DND-41 (cell line): ENCODE measurements at regions not wholly inside any gene's neighbourhood (a gene's known extent, or its start where the extent isn't known, plus 50 kb on each side); places are given as distances from the start of the nearest gene placed in this dataset.

Experiments
- ATAC-seq: fragments of 200-7000 bp; cut with Tn5 transposase; 3 replicates; pipeline ENCODE4 v1.9.1; 2021; ENCODE audit warnings: low read depth; ENCODE audit not compliant: insufficient read depth
- DNase-seq: peaks from one replicate; pipeline ENCODE4 v3.0.0-alpha.2; 2020
- H2AFZ ChIP-seq: 2 replicates; pipeline ENCODE4 v1.6.0; 2012; ENCODE audit warnings: low read depth, low read length
- H3K27ac ChIP-seq: 2 replicates; pipeline ENCODE4 v1.5.1; 2012; ENCODE audit warnings: low read length, inconsistent platforms
- H3K27me3 ChIP-seq: fragments of 200-600 bp; sonication (generic); 2 replicates; pipeline ENCODE4 v1.6.0; 2012; ENCODE audit warnings: low read length, mild to moderate bottlenecking, inconsistent platforms; ENCODE audit not compliant: insufficient read depth, poor library complexity
- H3K36me3 ChIP-seq: 2 replicates; pipeline ENCODE4 v1.5.1; 2012; ENCODE audit warnings: low read length, inconsistent platforms; ENCODE audit not compliant: insufficient read depth
- H3K4me1 ChIP-seq: 2 replicates; pipeline ENCODE4 v1.5.1; 2012; ENCODE audit warnings: mild to moderate bottlenecking, low read length; ENCODE audit not compliant: insufficient read depth
- H3K4me2 ChIP-seq: 2 replicates; pipeline ENCODE4 v1.6.0; 2012; ENCODE audit warnings: mild to moderate bottlenecking, moderate library complexity, low read length, inconsistent platforms; ENCODE audit not compliant: insufficient read depth
- H3K4me3 ChIP-seq, 2 experiments: fragments of 200-600 bp in 1 of 2; shearing (Covaris generic) in 1 of 2; 2 replicates each; pipeline ENCODE4 v1.5.1; 2012 to 2016; ENCODE audit warnings: inconsistent platforms in 2 of 2, low read length in 2 of 2, mild to moderate bottlenecking in 2 of 2, low read depth in 1 of 2, moderate library complexity in 1 of 2
- H3K79me2 ChIP-seq: 2 replicates; pipeline ENCODE4 v1.6.0; 2012; ENCODE audit warnings: low read length, inconsistent platforms; ENCODE audit not compliant: insufficient read depth
- H3K9ac ChIP-seq: 2 replicates; pipeline ENCODE4 v1.6.0; 2012; ENCODE audit warnings: low read depth, mild to moderate bottlenecking, inconsistent platforms, low read length, moderate library complexity
- H3K9me3 ChIP-seq: 2 replicates; pipeline ENCODE4 v1.5.1; 2012; ENCODE audit warnings: low read length, moderate library complexity, mild to moderate bottlenecking, inconsistent platforms; ENCODE audit not compliant: insufficient read depth, severe bottlenecking
- H4K20me1 ChIP-seq: 2 replicates; pipeline ENCODE4 v1.6.0; 2012; ENCODE audit warnings: low read length; ENCODE audit not compliant: insufficient read depth
- CTCF ChIP-seq: IDR thresholded peaks from 2 replicates; pipeline ENCODE4 v1.5.1; 2012; ENCODE audit warnings: borderline replicate concordance, low read length, moderate library complexity, mild to moderate bottlenecking; ENCODE audit not compliant: poor library complexity, severe bottlenecking; ENCODE audit errors: extremely low read depth
- EZH2 ChIP-seq: IDR thresholded peaks from 3 replicates; pipeline ENCODE4 v1.6.1; 2012; ENCODE audit warnings: borderline replicate concordance, low read depth, mild to moderate bottlenecking, moderate library complexity, low read length, inconsistent platforms; ENCODE audit not compliant: severe bottlenecking

DNA sequence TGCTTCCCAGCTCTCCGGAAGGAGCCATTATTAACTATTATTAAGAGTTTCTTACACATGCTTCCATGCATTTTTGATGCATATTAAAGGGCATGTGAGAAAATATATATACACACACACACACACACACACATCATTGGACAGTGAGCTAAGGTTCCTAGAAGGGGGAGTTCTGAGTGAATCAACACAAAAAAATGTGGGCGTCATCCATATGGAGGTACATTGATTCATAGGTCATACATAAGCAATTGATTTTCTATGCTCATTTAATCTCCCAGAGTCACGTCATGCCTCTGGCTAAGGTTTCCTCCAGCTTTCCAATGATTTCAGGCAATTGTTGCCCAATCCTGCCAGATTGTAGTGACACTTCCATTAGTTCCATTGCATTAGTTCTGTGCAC lies 269.4 kb downstream of the DNAJB9 start:
- Histone ChIP-seq H3K4me2 (no peak overlapping the region), H3K36me3 (no peaks in the 10 kb centered on the region), H4K20me1 (no peaks in the 10 kb centered on the region), H3K27ac (no peak overlapping the region), H3K27me3 (no peaks in the 10 kb centered on the region), H3K79me2 (no peaks in the 10 kb centered on the region), H3K9me3 (peaks cover 2% of the 10 kb centered on the region), H3K4me1 (no peaks in the 10 kb centered on the region), H3K4me3 (no peak overlapping the region), H3K9ac (no peak overlapping the region), H2AFZ (no peak overlapping the region)
- ATAC-seq = no peak
- DNase-seq = no peak
- TF ChIP-seq CTCF (no peak), EZH2 (no peak)

DNA sequence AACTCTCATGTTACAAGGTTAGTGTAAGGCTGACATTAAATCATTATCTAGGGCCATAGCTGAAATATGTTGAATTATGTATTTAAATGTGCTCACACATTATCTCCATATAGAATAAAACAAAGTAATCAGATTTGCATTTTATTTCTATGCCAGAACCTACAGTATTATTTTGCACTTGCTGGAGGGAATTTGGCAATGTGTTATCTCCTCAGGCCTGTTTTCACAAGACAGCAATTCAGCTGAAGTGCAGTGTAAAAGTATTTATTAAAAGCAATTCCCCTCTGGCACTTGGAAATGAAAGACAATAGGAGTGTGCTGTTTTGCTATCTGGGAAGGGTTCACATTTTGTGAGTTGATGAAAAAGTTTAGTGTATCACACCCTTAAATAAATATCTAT lies 276.3 kb downstream of the DNAJB9 start:
- Histone ChIP-seq H3K4me2 (no peak overlapping the region), H3K36me3 (no peaks in the 10 kb centered on the region), H3K27me3 (no peaks in the 10 kb centered on the region), H3K4me1 (no peaks in the 10 kb centered on the region), H3K27ac (no peak overlapping the region), H4K20me1 (no peaks in the 10 kb centered on the region), H3K9me3 (no peaks in the 10 kb centered on the region), H3K9ac (no peak overlapping the region), H2AFZ (no peak overlapping the region), H3K4me3 (no peak overlapping the region), H3K79me2 (no peaks in the 10 kb centered on the region)
- ATAC-seq = no peak
- DNase-seq = no peak
- TF ChIP-seq CTCF (no peak), EZH2 (no peak)

DNA sequence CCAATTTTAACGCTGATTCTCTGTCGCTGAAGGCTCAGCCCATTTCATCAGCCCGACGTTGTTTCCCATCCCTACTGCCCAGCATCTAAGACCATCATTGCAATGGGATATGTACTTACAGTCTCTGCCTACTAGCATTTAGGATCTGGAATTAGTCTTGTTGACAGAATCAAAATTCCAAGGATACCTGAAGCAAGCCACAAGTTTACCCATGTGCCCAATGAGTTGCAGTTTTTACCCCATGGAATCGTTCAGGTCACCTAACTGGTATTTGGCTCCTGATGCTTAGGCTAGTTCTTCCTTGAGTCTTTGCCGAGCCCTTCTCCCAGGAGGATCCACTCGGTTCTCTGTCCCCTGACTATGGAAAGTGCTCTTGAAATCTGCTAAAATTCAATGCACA lies 276.8 kb downstream of the DNAJB9 start:
- no peak overlapping the region for H3K4me2 ChIP-seq
- no peaks in the 10 kb centered on the region for H3K79me2 ChIP-seq
- H2AFZ ChIP-seq = no peak overlapping the region
- H3K27me3 ChIP-seq = no peaks in the 10 kb centered on the region
- H3K9me3 ChIP-seq = no peaks in the 10 kb centered on the region
- TF ChIP-seq CTCF (no peak), EZH2 (no peak)
- H3K36me3 ChIP-seq = no peaks in the 10 kb centered on the region
- ATAC-seq (no peak), DNase-seq (no peak)
- no peak overlapping the region for H3K4me3 ChIP-seq
- H3K27ac ChIP-seq = no peak overlapping the region
- no peaks in the 10 kb centered on the region for H3K4me1 ChIP-seq
- no peak overlapping the region for H3K9ac ChIP-seq
- no peaks in the 10 kb centered on the region for H4K20me1 ChIP-seq

DNA sequence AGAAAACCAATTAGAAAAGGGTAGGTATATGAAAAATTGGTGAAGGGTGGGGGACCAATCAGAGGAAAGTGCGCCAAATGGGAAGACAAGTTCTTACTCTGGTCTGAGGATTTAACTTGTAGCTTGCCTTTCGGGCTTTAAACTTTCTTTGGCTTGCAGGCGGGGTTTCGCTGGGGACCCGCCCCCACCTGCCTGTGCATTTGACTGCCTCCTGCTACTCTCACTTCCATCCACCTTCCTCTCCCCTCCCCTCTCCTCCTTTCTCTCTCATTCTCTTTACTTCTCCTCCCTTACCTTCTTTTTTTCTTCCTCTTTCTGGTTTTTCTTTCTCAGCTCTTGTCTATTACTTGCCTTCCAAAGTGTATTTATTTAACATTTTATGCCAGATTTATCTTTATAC lies 278.8 kb downstream of the DNAJB9 start:
- H3K9ac ChIP-seq = no peak overlapping the region
- no peaks in the 10 kb centered on the region for H3K9me3 ChIP-seq
- no peaks in the 10 kb centered on the region for H3K79me2 ChIP-seq
- no peak overlapping the region for H3K4me2 ChIP-seq
- no peak for DNase-seq
- no peak overlapping the region for H3K27ac ChIP-seq
- no peak for ATAC-seq
- H2AFZ ChIP-seq = no peak overlapping the region
- no peaks in the 10 kb centered on the region for H3K4me1 ChIP-seq
- no peaks in the 10 kb centered on the region for H3K36me3 ChIP-seq
- no peaks in the 10 kb centered on the region for H4K20me1 ChIP-seq
- TF ChIP-seq EZH2 (no peak), CTCF (no peak)
- H3K4me3 ChIP-seq = no peak overlapping the region
- no peaks in the 10 kb centered on the region for H3K27me3 ChIP-seq
